ENCODE measurements at regions not wholly inside any gene's neighbourhood (a gene's known extent, or its start where the extent isn't known, plus 50 kb on each side); places are given as distances from the start of the nearest gene placed in this dataset.

- intact Hi-C loops (cut with DNase I), result no loop called here
- no peak for ATAC-seq (ENCODE audit: poor library complexity)
Observed at GRCh38 chr6:4678506-4679300, 97.5 kb upstream of the CDYL start.

GRCh38 chr6:4677751-4678065 lies 98.5 kb upstream of the CDYL start:
- DNase-seq (no peak), ATAC-seq (ENCODE audit: poor library complexity) (no peak)
- intact Hi-C loops (cut with DNase I), result no loop called here

More at GRCh38 chr6:4678506-4679300, 97.5 kb upstream of the CDYL start:
- DNase-seq, result no peak

- intact Hi-C loops (cut with DNase I), result no loop called here
- ATAC-seq (ENCODE audit: poor library complexity), result no peak
- DNase-seq, result no peak
Observed at GRCh38 chr6:4677011-4677750, 99.0 kb upstream of the CDYL start.

GRCh38 chr6:4676016-4676415 lies 100.2 kb upstream of the CDYL start:
- intact Hi-C loops (cut with DNase I), result no loop called here
- ATAC-seq (ENCODE audit: poor library complexity) (no peak), DNase-seq (no peak)

GRCh38 chr6:4675121-4675520 lies 101.1 kb upstream of the CDYL start:
- intact Hi-C loops (cut with DNase I), result no loop called here
- DNase-seq (no peak), ATAC-seq (ENCODE audit: poor library complexity) (no peak)

- intact Hi-C loops (cut with DNase I), result no loop called here
- DNase-seq (no peak), ATAC-seq (ENCODE audit: poor library complexity) (no peak)
Observed at GRCh38 chr6:4673861-4674260, 102.3 kb upstream of the CDYL start.

- intact Hi-C loops (cut with DNase I), result no loop called here
- DNase-seq, result no peak
- no peak for ATAC-seq (ENCODE audit: poor library complexity)
Observed at GRCh38 chr6:4672772-4673171, 103.4 kb upstream of the CDYL start.

- ATAC-seq (ENCODE audit: poor library complexity), result no peak
- no peak for DNase-seq
- intact Hi-C loops (cut with DNase I), result no loop called here
Observed at GRCh38 chr6:4671587-4672115, 104.6 kb upstream of the CDYL start.

- DNase-seq (no peak), ATAC-seq (ENCODE audit: poor library complexity) (no peak)
- intact Hi-C loops (cut with DNase I), result no loop called here
Observed at GRCh38 chr6:4670824-4671409, 105.3 kb upstream of the CDYL start.

GRCh38 chr6:4670290-4670689 lies 105.9 kb upstream of the CDYL start:
- ATAC-seq (ENCODE audit: poor library complexity) (no peak), DNase-seq (no peak)
- intact Hi-C loops (cut with DNase I), result no loop called here

- ATAC-seq (ENCODE audit: poor library complexity) (no peak), DNase-seq (no peak)
- intact Hi-C loops (cut with DNase I), result no loop called here
Observed at GRCh38 chr6:4668271-4669179, 107.7 kb upstream of the CDYL start.

- no peak for DNase-seq
- intact Hi-C loops (cut with DNase I), result no loop called here
- ATAC-seq (ENCODE audit: poor library complexity), result no peak
Observed at GRCh38 chr6:4667591-4667990, 108.6 kb upstream of the CDYL start.

GRCh38 chr6:4666886-4667513 lies 109.2 kb upstream of the CDYL start:
- no peak for ATAC-seq (ENCODE audit: poor library complexity)
- intact Hi-C loops (cut with DNase I), result no loop called here
- no peak for DNase-seq

GRCh38 chr6:4665489-4666417 lies 110.5 kb upstream of the CDYL start:
- intact Hi-C loops (cut with DNase I), result no loop called here
- ATAC-seq (ENCODE audit: poor library complexity), result no peak
- no peak for DNase-seq

- ATAC-seq (ENCODE audit: poor library complexity) (no peak), DNase-seq (no peak)
- intact Hi-C loops (cut with DNase I), result no loop called here
Observed at GRCh38 chr6:4664911-4665310, 111.3 kb upstream of the CDYL start.

- intact Hi-C loops (cut with DNase I), result no loop called here
- DNase-seq (peak; percentile 80), ATAC-seq (ENCODE audit: poor library complexity) (peak; percentile 91)
Observed at GRCh38 chr6:4664117-4664626, 112.0 kb upstream of the CDYL start.

- intact Hi-C loops (cut with DNase I), result no loop called here
- ATAC-seq (ENCODE audit: poor library complexity) (no peak), DNase-seq (no peak)
Observed at GRCh38 chr6:4662886-4663285, 113.3 kb upstream of the CDYL start.
